Activated naive CD8-positive, alpha-beta T cell treated with anti-CD3 and anti-CD28 coated beads, Interleukin-2, amount 10 ng/mL, durations not matched to agents 7 days and 5 days (primary cell): ENCODE measurements at regions not wholly inside any gene's neighbourhood (a gene's known extent, or its start where the extent isn't known, plus 50 kb on each side); places are given as distances from the start of the nearest gene placed in this dataset.

Experiments
- ATAC-seq: fragments of 150-1000 bp; cut with Tn5 transposase; one replicate; pipeline ENCODE4 v1.10.0; 2021; ENCODE audit warnings: low read depth, moderate library complexity
- POLR2A ChIA-PET: fragments of 350-600 bp; sonication (Branson Sonifier 250); formaldehyde crosslinking; loops from one replicate; lab custom pipeline; 2021; ENCODE audit warnings: antibody characterized with exemption; lab: Charles Lee
- DNase-seq: peaks from one replicate; pipeline ENCODE4 v3.0.0; 2021
- H3K27ac Mint-ChIP-seq: one replicate; pipeline ENCODE4 v1.8.0; 2022; ENCODE audit warnings: mild to moderate bottlenecking, mixed read lengths
- H3K27me3 Mint-ChIP-seq: one replicate; pipeline ENCODE4 v1.8.0; 2022; ENCODE audit warnings: mild to moderate bottlenecking, moderate library complexity, mixed read lengths
- H3K36me3 Mint-ChIP-seq: one replicate; pipeline ENCODE4 v1.8.0; 2021; ENCODE audit warnings: mild to moderate bottlenecking, mixed read lengths
- H3K4me1 Mint-ChIP-seq: one replicate; pipeline ENCODE4 v1.8.0; 2021; ENCODE audit warnings: mixed read lengths
- H3K4me3 Mint-ChIP-seq: one replicate; pipeline ENCODE4 v1.8.0; 2022; ENCODE audit warnings: mild to moderate bottlenecking, moderate library complexity, mixed read lengths
- H3K9me3 Mint-ChIP-seq: one replicate; pipeline ENCODE4 v1.8.0; 2021; ENCODE audit warnings: mixed read lengths

GRCh38 chr17:79341222-79341780 lies 266.7 kb downstream of the ENGASE start:
- ATAC-seq (no peak), DNase-seq (no peak)
- no peak overlapping the region for H3K27ac Mint-ChIP-seq
- no peaks in the 10 kb centered on the region for H3K4me1 Mint-ChIP-seq
- H3K9me3 Mint-ChIP-seq: no peaks in the 10 kb centered on the region
- peaks cover 6% of the 10 kb centered on the region for H3K27me3 Mint-ChIP-seq
- H3K4me3 Mint-ChIP-seq: no peak overlapping the region
- POLR2A ChIA-PET: no interaction called here
- no peaks in the 10 kb centered on the region for H3K36me3 Mint-ChIP-seq

DNA sequence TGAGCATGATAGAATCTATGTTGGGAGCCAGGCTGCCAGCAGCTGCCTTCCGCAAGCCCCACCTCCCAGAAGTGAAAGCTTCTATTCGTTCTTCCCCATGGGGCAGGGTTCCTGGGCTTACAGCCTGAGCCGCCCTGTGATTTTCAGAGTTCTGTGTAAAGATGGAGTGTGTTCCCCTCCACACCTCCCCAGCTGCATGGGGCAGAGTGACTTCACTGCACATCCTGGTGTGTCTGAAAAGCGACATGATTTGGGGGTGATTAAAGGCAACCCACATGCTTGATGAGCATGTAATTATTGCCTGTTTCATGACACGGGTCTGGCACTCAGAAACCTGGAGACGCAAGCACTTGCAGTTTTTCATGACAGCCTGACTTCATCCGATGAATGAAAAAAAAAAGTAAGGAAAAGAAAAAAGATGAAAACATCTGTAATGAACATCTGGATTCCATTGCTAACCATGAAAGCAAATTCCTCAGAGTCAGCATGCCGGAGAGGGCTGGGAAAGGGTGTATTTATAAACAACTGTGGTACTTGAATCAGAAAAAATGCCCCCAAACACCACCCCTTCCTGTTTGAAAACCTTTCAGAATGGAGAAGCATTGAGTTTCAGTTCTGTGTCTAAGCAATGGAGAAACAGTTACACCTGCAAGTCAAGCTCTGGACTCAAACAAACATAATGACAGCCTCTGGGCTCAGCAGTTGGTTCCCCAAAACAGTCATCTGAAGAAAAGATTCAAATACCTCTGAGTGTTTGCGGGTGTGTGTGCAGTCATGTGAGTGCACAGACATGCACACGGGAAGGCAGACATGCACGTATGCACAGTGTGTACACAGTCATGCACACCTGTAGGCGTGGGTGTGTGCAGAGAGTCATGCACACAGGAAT lies 266.0 kb downstream of the ENGASE start:
- no peaks in the 10 kb centered on the region for H3K9me3 Mint-ChIP-seq
- no peak overlapping the region for H3K27ac Mint-ChIP-seq
- H3K27me3 Mint-ChIP-seq: no peaks in the 10 kb centered on the region
- H3K36me3 Mint-ChIP-seq: no peaks in the 10 kb centered on the region
- POLR2A ChIA-PET: no interaction called here
- DNase-seq (no peak), ATAC-seq (no peak)
- no peak overlapping the region for H3K4me3 Mint-ChIP-seq
- H3K4me1 Mint-ChIP-seq: no peaks in the 10 kb centered on the region

DNA sequence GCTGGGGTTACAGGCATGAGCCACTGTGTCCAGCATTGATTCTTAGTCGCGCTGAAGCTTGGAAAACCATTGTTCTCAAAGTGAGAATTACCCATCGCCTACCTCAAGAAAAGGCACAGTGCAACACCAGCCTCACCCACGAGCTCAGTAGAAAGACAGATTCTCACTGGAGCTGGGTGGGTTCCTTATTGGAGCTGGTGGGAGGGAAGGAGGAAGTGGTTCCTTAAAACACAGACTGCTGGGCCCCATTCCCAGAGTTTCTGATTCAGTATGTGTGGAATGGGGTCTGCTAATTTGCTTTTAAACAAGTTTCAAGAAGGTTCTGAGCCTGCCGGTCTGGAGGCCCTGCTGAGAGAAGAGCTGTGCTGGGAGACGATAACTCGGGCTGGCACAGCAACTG lies 264.7 kb downstream of the ENGASE start:
- no peak overlapping the region for H3K27ac Mint-ChIP-seq
- H3K27me3 Mint-ChIP-seq: no peaks in the 10 kb centered on the region
- no peaks in the 10 kb centered on the region for H3K4me1 Mint-ChIP-seq
- no peaks in the 10 kb centered on the region for H3K36me3 Mint-ChIP-seq
- ATAC-seq (no peak), DNase-seq (no peak)
- H3K9me3 Mint-ChIP-seq: no peaks in the 10 kb centered on the region
- H3K4me3 Mint-ChIP-seq: no peak overlapping the region
- POLR2A ChIA-PET: no interaction called here

DNA sequence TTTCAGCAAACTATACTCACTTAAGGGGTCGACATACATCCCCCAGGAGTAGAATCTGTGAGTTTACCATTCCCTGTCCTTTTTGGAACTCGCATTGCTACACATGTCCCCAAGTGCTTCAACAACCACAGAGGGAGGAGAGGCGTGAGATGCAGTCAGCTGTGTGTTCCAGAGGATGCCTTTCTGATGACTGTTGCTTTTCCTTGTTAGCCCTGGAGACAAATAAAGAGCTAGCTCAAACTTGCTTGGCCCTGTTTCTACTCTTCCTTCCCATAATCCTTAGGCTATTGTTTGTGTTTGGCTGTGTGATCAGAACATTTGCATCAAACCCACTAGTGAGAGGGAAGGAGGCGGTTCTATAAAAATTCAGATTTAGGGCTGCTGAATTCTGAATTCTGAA lies 264.0 kb downstream of the ENGASE start:
- POLR2A ChIA-PET: no interaction called here
- DNase-seq: no peak
- Mint-ChIP-seq H3K4me1 (no peaks in the 10 kb centered on the region), H3K9me3 (no peaks in the 10 kb centered on the region), H3K4me3 (no peak overlapping the region), H3K36me3 (no peaks in the 10 kb centered on the region), H3K27ac (no peak overlapping the region), H3K27me3 (no peaks in the 10 kb centered on the region)
- ATAC-seq: no peak

- POLR2A ChIA-PET: no interaction called here
- ATAC-seq: no peak
- no peak for DNase-seq
- Mint-ChIP-seq H3K27ac (no peak overlapping the region), H3K36me3 (no peaks in the 10 kb centered on the region), H3K27me3 (no peaks in the 10 kb centered on the region), H3K9me3 (no peaks in the 10 kb centered on the region), H3K4me1 (no peaks in the 10 kb centered on the region), H3K4me3 (no peak overlapping the region)
Measured at GRCh38 chr17:79338152-79338551, 263.5 kb downstream of the ENGASE start.

DNA sequence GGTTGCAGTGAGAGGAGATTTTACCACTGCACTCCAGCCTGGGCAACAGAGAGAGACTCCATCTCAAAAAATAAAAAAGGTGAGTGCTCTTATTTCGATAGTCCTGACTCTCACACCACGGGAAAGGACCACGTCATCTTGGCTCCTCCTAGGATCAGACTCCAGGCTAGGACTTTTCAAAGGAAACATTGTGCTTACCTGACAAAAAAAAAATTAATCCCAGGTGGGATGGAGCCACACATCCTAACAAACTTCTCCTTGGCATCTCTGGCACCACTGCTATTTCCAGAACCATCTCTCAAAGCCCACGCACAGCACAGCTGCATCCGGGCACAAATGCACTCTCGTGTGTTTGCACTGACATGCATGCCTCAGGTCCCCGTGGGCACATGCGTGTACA lies 262.4 kb downstream of the ENGASE start:
- no peaks in the 10 kb centered on the region for H3K9me3 Mint-ChIP-seq
- no peak for ATAC-seq

DNA sequence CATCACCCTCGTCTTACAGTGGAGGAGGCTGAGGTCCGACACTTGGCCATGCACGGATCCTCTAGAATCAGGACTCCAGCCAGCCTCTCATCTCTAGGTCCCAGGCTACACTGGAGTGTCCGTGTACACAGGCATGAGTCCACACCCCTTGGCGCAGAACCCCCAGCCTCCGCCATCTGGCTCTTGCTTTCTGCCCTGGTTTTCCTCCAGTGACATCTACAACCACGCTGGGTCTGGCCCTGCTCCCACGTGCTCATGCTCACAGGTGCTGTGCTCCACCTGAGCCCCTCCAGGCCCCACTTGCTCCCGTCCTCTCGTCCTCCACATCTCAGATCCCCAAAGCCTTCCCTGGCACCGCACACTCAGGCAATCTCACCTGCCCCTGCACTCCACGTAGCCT lies 260.8 kb downstream of the ENGASE start:
- peaks cover 2% of the 10 kb centered on the region for H3K27me3 Mint-ChIP-seq
- no peaks in the 10 kb centered on the region for H3K4me1 Mint-ChIP-seq
- no peaks in the 10 kb centered on the region for H3K36me3 Mint-ChIP-seq
- ATAC-seq: no peak
- H3K9me3 Mint-ChIP-seq: no peaks in the 10 kb centered on the region
- no peak overlapping the region for H3K4me3 Mint-ChIP-seq
- POLR2A ChIA-PET: no interaction called here
- no peak overlapping the region for H3K27ac Mint-ChIP-seq
- DNase-seq: no peak

More for the DNA sequence above, 262.4 kb downstream of the ENGASE start:
- H3K27ac Mint-ChIP-seq: no peak overlapping the region
- no peak for DNase-seq
- H3K27me3 Mint-ChIP-seq: peaks cover 2% of the 10 kb centered on the region
- no peak overlapping the region for H3K4me3 Mint-ChIP-seq
- no peaks in the 10 kb centered on the region for H3K4me1 Mint-ChIP-seq
- POLR2A ChIA-PET: no interaction called here
- H3K36me3 Mint-ChIP-seq: no peaks in the 10 kb centered on the region

DNA sequence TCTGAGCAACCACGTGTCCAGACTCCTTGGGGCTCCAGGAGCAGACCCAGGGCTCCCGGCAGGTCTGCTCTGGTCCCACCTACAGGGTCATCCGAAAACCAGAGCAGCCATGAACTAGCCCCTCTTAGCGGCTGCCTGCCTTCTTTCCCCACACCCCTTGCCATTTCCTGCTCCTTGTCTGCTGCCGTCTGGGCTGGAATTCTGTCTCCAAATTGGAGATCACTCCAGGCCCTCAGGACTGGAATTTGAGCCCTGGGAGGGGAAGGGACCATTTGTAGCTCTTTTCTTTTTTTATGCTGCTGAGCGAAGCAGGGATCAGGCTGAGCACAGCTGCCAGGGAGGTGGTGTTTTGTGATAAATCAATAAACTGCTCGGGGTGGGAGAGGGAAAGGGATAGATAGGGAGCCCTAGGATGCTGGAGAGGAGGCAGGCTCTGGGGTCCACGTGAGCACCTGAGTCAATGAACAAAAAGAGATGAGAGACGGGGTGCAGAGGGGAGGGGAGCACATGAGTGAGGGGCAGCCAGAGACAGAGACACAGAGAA lies 257.5 kb downstream of the ENGASE start:
- DNase-seq (no peak), ATAC-seq (no peak)
- Mint-ChIP-seq H3K4me1 (no peaks in the 10 kb centered on the region), H3K9me3 (no peaks in the 10 kb centered on the region), H3K27ac (no peak overlapping the region), H3K36me3 (no peaks in the 10 kb centered on the region), H3K27me3 (peaks cover 2% of the 10 kb centered on the region), H3K4me3 (no peak overlapping the region)
- POLR2A ChIA-PET: no interaction called here

- Mint-ChIP-seq H3K9me3 (no peaks in the 10 kb centered on the region), H3K27me3 (peaks cover 2% of the 10 kb centered on the region), H3K4me3 (no peak overlapping the region), H3K4me1 (no peaks in the 10 kb centered on the region), H3K36me3 (no peaks in the 10 kb centered on the region), H3K27ac (no peak overlapping the region)
- ATAC-seq (no peak), DNase-seq (no peak)
- POLR2A ChIA-PET: no interaction called here
Measured at GRCh38 chr17:79331492-79331891, 256.9 kb downstream of the ENGASE start.

- Mint-ChIP-seq H3K9me3 (no peaks in the 10 kb centered on the region), H3K4me1 (no peaks in the 10 kb centered on the region), H3K27me3 (peaks cover 2% of the 10 kb centered on the region), H3K4me3 (no peak overlapping the region), H3K27ac (no peak overlapping the region), H3K36me3 (no peaks in the 10 kb centered on the region)
- POLR2A ChIA-PET: no interaction called here
- no peak for ATAC-seq
- DNase-seq: no peak
Measured at GRCh38 chr17:79330696-79331095, 256.1 kb downstream of the ENGASE start.

DNA sequence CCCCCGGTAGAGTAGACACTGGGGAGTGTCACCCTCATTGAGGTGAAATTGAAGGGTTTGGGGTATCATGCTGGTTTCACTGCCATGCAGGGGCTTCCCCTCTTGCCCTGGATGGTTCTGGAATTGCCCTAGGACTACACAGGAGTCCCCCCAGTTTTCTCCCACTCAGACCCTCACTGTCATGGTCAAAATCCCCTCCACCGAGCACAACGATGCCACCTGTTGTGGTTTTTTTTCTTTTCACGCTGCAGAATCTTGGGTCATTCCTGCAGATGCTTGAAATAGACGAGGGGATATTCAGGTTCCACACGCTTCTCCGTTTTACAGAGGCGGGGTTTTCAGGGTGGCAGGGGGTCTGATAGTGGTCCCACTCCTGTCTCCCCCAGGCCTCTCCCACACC lies 255.6 kb downstream of the ENGASE start:
- Mint-ChIP-seq H3K27me3 (peaks cover 2% of the 10 kb centered on the region), H3K36me3 (no peaks in the 10 kb centered on the region), H3K27ac (no peak overlapping the region), H3K4me3 (no peak overlapping the region), H3K4me1 (no peaks in the 10 kb centered on the region), H3K9me3 (no peaks in the 10 kb centered on the region)
- ATAC-seq (no peak), DNase-seq (no peak)
- POLR2A ChIA-PET: no interaction called here

DNA sequence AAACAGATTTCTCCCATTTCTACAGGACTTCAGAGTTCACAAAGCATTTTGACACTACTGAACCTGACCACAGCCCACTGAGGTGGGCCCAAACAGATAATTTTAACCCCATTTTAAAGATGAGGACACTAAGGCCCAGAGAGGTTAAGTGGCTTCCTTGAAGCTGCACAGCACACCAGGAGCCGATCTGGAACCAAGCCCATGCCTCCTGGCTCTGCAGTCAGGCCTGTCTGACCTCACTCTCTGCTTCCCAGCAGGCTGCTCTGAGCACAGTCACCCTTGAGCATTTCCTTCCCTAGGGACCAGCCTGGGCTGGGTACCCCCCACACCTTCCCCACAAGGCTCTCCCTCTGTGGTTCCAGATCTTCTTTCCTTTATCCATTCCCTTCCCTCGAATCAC lies 252.2 kb downstream of the ENGASE start:
- no peaks in the 10 kb centered on the region for H3K36me3 Mint-ChIP-seq
- no peak overlapping the region for H3K27ac Mint-ChIP-seq
- DNase-seq (no peak), ATAC-seq (no peak)
- no peaks in the 10 kb centered on the region for H3K9me3 Mint-ChIP-seq
- POLR2A ChIA-PET: no interaction called here
- H3K4me1 Mint-ChIP-seq: no peaks in the 10 kb centered on the region
- H3K4me3 Mint-ChIP-seq: no peak overlapping the region
- peaks cover 2% of the 10 kb centered on the region for H3K27me3 Mint-ChIP-seq

DNA sequence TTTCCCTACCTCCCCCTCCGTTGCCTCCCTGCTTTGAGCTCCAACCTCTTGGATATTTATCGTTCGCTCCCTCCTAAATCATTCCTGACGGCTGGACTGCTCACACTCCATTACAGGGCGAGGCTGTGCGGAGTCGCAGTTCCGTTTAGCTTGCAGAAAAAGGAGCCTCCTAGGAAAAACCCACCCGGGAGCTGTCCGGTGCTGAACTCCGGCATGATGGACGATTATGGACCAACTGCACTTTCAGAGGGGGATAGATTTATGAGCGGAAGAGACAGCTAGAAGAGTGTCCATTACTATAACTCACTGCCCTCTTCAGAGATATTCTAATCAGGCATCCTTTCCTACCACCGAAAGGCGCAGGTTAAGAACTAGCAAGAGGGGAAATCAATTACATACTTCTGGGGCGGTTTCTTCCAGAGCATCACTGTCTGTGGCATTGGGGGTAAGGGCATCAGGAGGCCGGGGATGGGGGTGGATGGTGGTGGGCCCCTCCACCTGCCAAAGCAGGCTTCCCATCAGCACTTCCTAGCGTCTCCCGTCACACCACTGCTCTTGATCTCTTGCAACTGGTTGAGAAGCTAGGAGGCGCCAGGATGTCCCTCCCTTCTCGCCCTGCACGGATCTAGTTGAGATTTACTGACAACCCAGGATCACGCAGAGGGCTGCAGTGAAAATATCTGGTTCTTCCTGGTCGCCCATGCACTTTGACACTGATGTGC lies 251.2 kb downstream of the ENGASE start:
- Mint-ChIP-seq H3K27me3 (peaks cover 2% of the 10 kb centered on the region), H3K27ac (no peak overlapping the region), H3K9me3 (no peaks in the 10 kb centered on the region), H3K4me3 (no peak overlapping the region), H3K4me1 (no peaks in the 10 kb centered on the region), H3K36me3 (no peaks in the 10 kb centered on the region)
- POLR2A ChIA-PET: no interaction called here
- DNase-seq: no peak
- no peak for ATAC-seq
